GM21447 (cell line): ENCODE measurements at regions not wholly inside any gene's neighbourhood (a gene's known extent, or its start where the extent isn't known, plus 50 kb on each side); places are given as distances from the start of the nearest gene placed in this dataset.

ENCODE experiments used
- ATAC-seq: cut with Tn5 transposase; IDR thresholded peaks from one replicate; pipeline ENCODE4 v1.9.1; 2021; ENCODE audit not compliant: unreplicated experiment

DNA sequence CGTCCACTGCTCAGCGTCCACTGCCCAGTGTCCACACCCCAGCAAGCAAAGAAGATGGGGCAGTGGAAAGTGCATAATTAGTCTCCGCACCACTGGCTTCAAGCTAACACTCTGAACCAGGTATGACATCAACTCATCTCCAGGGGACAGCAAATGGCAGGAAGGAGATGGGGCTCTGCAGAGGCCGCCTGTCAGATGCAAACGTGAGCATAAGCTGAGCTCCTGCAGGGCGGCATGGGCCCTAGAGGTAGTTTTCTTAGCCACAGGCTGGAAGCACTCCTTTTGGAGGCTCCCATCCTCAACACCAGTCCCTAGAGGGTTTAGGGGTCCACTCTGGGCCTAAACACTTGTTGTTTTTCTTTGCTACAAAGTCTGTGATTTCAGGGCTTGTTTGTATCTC, 335.8 kb upstream of the MKI67 start:
- no peak for ATAC-seq

DNA sequence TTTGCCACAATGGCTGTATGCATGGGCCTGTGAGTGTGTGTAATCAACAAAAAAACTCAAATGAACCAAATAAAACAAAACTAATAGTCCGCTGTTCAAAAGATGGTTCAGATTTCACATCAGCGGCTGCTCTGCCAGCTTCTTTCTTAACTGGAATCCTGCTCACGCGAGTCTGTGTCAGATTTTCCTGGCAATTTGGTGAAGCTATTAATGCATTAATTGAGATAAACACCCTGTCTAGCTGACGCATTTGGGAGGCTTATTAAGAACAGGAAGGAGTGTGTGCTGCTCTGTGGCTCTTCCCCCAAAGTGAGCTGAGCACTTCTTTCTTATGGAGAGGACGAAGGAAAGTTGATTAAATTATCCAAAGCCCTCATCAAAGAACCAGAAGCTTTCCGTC, 336.6 kb upstream of the MKI67 start:
- no peak for ATAC-seq

DNA sequence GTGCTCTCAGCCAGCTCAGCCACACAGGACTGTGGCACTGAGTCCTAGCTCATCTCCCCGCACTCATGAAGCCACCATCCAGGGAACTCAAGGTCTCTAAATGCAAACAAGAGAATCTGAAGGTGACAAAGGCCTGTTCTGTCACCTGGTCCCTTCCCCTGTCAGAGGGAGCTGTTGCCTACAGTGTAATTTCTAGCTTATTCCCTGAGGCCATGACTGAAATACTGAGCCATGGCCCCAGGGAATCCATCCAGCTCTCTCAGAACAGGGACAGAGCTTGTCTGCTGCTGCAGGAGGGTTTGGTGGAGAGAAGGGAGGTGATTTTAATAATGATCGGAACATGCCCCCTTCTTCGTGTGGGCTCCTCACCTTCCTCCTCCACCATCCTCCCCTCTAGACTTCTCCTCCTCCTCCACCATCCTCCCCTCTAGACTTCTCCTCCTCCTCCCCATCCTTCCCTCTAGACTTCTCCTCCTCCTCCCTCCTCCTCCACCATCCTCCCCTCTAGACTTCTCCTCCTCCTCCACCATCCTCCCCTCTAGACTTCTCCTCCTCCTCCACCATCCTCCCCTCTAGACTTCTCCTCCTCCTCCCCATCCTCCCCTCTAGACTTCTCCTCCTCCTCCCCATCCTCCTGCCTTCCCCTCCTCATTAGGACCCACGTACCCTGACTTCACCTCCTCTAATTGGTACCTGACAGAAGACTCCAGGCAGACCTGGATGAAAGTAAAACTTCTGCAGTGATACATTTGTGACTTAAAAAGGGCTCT, 338.0 kb upstream of the MKI67 start:
- ATAC-seq: no peak

DNA sequence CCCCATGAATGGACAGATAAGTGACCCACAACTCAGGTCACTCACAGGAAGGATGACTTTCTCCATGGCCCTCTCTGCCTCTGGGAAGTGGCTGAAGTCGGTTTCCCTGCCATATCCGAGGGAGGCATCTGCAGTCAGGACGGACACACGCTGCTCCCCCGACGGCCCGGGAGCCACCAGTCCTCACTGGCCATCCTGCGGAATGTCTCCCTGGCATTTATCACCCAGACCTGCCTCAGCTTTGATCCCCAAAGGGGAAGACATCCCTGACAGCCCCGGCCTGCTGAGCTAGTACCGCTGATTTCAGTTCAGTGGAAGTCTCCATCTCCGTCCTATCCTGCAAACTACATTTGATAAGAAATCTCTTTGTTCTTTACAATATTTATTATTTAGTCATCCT, 339.5 kb upstream of the MKI67 start:
- no peak for ATAC-seq

DNA sequence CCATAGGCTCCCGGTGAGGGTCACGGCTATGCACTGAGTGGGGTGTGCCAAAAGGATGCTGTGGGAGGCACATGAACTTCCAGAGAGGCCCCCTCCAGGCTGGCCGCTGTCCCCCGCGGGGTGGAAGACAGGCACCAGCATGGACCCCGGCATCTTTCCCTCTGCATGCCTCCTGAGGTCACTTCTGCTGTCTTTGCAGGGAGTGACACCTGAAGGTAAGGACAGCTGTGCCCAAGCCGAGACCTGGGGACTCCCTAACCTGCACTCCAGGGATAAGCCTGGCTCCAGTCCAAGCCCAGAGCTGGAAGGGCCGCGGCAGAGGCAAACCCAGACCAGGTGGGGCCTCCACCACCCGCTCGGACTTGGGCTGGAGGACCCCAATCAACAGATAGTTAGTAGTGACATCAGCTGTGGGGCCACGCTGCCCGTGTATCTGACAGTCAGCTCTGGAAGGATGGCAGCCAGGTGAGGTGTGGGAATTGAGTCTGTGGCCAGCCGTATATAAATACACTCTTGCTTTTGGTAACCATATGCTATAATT, 340.7 kb upstream of the MKI67 start:
- no peak for ATAC-seq

DNA sequence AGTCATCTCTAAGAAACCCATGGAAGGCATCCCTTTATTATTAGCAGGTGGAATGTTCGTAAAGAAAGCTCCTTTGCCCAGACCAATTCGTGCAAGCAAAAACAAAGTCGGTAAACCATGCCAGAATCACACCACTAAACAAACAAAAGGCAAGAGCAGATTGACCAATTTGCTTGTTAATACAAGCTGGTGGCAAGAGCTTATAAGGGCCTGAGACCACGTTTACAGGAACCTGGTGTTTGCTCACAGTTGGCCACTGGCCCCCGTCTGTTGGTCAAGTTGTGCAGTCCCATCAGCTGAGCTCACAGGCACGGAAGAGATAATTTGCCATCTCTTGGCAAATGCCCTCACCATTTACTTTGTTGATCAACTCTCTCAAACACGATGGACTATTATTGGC, 342.2 kb upstream of the MKI67 start:
- ATAC-seq: no peak

DNA sequence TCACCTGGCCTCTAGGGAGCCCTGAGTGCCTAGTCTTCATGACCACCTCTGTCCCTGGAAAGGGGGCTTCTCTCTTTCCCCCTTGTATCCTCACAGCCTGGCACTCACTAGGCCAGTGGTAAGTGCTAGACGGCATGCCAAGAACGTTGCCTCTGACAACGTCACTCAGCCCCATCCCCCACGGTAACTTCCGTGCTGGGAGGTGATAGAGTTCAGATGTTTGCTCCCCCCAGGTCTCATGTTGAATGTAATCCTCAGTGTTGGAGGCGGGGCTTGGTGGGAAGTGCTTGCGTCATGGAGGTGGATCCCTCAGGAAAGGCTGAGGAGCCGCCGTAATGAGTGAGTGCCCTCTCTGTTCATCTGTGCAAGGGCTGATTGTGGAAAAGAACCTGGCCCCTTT, 343.3 kb upstream of the MKI67 start:
- ATAC-seq: no peak

DNA sequence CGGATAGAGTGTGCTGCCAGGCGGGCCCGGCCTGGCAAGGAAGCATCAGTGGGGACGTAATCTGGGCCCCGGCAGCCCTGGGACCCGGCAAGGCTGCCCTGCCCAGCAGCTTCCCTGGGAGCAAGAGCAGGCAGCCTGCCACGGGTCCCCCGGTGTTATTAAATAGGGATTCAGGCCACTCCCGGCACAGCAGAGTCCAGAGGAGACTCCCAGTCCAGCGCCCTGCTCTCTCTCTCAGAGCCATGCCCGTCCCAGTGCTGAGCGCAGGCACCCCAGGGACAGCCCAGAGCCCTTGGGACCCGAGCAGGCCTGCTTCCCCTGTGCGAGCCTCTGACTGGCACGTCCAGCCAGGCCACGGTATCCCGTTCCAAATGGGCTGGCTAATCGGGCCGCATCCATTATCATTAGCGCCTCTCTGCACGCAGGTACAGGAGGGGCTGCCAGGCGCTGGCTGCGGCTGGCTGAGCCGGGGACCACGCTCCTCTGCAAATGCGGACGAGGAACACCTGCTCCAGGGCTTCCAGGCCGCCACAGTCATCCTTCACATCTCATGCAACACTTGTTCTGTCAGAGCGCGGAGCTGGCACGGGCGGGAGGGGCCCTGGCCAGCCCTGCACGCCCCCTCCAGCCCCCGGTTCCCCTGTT, 344.2 kb upstream of the MKI67 start:
- ATAC-seq: no peak

DNA sequence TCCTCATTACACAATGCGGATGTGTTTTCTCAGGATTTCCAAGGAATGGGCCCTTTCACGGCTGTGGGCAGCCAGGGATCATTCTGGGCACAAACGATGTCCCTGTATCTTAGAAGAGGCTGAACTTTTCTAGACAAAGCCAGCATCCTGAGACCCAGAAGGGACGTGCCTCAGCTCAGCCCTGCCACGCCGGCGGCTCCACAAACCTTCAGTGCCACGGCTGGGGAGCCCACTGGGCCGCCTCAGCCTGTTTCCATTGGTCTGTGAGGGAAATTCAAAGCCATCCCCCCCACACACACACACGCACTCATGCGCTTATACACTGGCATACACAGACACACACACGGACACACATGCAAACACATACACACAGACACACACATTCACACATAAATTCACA, 344.9 kb upstream of the MKI67 start:
- ATAC-seq: no peak

DNA sequence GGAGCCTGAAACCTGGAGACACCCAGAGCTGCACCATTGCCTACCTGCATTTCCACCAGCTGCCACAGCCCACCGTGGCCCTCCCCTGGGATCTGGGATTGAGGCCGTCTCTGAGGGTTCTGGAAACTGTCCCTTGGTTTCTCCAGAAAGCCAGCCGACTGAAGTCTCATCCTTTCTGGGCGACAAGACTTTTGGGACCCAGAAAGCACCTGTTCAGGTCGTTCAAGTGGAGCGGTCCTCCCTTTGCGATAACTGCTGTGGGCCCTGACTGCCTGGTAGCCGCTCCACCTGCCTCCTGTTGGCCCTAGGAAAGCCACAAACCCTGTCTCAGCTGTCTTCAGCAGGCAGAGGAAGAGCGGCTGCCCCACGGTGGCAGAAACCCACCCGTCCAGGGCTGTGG, 346.0 kb upstream of the MKI67 start:
- no peak for ATAC-seq

DNA sequence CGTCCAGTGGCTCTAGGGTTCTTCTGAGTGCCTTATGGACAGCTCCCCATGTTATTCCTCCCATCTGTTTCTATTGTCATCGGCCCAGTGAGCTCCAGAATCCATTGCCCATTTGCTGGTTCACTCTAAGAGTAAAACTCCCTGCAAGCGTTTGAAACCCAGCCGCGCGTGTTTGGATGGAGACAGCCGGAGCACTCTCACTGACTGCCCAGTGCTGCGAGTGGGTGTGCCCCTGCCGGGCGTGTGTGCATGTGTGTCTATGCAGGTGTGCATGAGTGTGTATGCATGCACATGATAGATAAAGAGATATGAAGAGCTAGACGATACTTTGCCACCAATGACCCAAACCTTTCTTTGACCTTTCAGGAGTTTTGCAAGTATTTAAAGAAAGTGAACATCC, 347.2 kb upstream of the MKI67 start:
- no peak for ATAC-seq

DNA sequence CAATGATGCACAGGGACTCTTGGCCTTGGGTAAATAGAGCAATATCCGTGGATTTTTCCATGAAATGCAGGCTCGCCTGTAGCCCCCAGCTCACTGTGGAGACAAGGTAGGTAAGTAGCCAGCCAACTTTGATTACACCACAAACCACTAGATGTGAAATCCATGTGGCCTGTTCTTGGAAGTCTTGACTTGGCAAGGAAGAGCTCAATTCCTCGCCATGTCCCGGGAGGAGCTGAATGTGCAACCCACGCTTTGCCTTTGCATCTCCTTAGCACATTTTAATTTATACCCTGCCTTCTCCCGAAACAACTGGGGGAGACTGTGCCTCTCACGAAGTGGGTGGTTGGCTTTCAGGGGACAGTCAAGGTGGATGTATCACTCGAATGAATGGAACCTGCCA, 347.7 kb upstream of the MKI67 start:
- no peak for ATAC-seq

DNA sequence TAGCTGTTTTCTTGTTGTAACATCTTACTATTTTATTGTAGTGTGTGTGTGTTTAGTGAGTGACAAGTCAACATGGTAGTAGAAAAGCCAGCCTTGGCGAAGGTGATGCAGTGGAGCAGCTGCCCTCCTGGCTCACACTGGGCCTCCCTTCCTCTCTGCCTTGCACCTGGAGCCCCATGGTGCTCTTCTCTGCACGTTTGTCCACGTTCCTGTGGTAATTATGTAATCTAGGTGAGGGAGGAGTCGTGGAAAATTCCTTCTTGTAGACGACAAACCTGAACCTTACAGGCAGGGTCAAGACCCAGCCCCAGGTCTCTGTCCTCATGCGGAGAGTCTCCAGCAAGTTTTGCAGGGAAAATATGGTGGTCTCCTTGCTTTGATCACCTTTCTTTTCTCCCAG, 348.3 kb upstream of the MKI67 start:
- ATAC-seq: no peak

DNA sequence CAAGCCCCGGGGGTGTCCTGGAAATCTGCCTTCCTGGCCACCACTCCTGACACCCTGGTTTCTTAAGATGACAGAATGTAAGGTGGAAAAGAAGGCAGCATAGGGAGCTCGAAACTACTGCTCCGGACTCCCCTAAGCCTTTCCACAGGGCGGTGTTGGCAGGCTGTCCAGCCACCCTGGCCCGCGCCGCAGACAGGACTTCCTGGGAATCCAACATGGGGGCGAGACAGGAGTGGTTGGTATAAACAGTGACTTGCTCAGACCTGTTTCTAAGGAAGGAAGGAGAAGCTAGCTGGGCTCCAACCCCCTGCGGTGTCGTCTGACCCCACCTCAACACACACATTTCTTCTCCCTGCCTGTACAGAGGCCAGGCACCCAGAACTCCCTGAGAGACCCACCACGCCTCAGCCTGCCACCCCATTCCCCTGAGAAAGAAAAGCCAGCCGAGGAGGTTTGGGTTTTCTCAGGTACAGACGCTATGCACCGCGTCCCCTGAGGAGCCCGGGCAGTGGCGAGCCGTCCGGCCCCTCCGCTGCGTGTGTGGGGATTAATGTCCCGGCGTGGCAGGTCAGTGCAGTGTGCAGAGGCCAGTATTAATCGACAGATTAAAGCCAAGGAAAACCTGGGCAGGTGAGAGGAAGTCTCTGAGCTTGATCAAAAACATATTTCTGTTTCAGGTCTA, 349.6 kb upstream of the MKI67 start:
- ATAC-seq: no peak

DNA sequence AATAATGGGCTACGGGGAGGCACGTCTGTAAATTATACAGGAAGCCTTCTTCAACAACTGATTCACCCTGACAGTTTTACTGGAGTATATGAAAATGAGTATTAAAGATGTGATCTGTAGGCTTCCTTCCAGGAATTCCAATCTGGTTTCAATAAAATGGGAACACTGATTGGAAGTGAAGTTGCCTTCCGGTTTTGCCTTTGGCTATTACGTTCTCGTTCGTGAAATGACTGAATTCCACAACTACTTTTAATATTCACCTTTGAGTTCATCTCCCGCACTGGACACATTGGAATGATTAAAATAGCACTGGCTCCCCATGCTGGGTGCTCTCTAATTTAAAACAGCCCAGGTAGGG, 350.1 kb upstream of the MKI67 start:
- no peak for ATAC-seq

DNA sequence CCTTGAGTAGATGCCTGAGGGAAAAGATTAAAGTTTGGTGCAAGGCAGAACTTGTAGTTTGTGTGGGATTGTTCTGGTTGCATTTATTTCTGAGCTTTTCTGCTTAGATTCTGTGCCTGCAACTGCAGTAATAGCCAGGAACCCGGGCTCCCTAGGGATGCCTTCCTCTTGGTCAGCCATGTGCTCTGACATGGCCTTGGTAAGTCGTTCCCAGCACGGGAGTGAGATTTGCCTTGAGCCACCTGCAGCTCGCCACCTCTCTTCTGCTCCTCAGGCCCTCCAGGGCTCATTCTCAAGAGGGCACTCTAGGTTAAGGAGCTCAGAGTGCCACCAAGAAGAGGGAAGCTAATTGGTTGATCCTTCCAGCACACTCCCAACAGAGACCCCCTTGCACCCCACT, 350.6 kb upstream of the MKI67 start:
- ATAC-seq: no peak

DNA sequence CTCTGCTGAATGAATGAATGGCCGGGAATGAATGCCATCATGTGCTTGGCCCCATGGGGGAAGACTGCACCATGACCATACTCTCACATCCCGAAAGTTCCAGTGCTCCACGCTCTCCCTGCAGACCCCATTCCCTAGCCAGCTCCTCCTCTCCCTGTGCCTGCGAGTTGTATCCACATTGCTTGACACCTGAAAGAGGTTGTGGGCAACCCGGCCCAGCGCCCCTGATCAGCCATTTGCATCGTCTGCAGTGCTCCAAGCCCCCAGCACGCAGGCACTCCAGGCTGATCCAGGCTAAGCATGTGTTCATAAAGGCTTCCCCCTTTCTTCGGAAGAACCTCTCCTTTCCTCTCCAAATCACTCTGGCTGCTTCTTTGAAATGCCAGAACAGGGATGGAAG, 354.4 kb upstream of the MKI67 start:
- ATAC-seq: no peak

DNA sequence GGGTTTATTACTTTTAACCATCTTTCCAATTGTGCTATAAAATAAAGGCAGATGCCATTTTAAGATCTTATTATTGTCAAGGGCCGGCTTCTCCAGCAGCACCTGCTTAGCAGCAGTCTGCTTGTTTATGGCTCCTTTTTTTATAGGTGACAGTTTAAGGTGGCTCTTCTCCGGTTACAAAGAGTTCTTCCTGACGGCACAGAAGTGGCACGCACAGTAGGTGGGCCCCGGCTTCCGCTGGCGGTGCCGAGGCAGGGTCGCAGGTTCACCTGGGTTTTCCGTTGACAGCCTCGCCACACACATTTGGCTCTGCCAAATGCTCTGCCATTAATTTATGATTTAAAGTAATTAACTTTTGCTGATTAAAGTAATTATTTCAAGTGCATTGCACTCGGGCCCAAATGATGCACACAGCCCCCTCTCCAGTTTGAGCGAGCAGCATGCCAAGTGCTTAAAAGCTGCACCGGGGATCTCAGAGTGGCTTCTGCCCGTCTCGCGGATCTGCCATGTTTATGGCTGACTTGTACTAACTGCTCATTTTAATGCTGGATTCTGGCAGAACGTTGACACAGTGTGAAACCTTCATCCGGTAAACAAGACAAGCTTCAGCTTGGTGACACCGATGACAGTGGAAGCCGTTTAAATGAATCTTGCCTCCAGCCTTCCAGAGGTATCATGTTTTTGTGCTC, 355.1 kb upstream of the MKI67 start:
- ATAC-seq: no peak

DNA sequence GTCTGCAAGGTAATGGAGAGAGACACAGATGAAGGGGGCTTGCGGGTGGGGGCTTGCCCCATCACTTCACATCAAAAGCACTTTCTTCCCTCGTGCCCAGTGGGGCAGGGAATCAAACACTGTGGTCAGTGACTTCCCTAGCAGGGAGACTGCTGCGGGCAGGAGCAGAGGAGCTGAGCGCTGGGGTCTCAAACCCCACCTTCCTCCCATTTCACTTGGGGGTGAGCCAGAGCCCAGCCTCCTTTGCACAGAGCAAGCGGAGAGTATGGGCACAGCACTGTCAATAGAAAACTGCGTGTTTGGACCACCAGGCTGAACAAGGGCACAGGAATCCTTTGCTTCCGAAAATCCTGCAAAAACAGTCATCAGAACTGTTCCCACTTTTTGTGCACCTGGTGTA, 355.8 kb upstream of the MKI67 start:
- no peak for ATAC-seq

DNA sequence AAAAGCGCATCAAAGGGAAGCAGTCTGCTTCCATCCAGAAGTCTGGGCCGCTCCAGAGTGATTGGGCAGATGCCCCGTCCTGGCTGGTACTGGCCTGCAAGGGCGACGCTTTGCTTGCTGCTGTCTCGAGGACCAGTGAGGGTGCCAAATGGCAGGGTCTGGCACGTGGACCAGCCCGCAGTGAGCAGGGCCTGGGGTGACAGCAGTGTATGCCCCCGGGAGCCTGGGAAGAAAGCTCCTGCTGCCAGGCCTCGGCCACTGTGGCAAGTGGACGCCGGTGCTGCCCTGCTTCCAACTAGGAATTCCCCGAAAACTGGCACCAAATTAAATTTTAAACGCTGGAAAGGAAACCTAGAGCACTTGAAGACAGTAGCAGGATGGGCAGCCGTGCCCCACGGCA, 357.0 kb upstream of the MKI67 start:
- ATAC-seq: no peak

DNA sequence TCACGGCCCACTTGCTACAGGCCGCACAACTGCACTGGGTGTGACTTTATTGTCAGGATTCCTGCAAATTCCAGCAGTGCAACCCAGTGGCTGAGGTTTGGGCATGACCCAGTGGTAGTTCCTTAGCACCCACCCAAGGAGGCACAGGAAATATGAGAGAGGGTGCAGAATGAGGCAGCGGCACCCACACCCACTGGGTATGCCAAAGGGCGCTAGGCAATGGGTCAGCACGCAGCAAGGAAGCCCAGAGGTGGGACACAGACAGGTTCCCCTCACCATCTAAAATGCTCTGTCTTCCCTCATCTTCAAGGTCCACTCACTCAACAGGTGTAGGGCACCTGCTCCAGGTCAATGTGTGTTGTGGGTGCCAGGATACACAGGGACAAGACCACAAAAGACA, 357.8 kb upstream of the MKI67 start:
- no peak for ATAC-seq
